ENCODE measurements at regions not wholly inside any gene's neighbourhood (a gene's known extent, or its start where the extent isn't known, plus 50 kb on each side); places are given as distances from the start of the nearest gene placed in this dataset.
"Not testable (repeated sequence)": the region's sequence is repeated elsewhere in the genome, so short reads cannot be mapped to it uniquely, and the experiment has no call there.

DNA sequence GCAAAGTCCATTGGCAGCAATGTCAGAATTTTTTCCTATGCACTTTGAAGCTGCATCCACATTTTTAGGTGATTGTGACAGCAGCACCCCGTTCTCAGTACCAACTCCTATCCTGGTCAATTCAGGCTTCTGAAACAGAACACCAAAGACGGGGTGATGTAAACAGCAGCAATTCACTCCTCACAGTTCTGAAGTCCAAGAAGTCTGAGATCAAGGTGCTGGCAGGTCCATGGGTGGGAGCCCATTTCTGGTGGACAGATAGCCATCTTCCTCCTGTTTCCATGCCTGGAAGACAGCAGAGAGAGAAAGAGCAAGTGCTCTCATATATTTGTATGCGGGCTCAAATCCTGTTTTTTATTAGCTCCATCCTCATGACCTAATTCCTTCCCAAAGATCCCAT is 471.2 kb downstream of the BRD1 start:
- no peak for DNase-seq

DNA sequence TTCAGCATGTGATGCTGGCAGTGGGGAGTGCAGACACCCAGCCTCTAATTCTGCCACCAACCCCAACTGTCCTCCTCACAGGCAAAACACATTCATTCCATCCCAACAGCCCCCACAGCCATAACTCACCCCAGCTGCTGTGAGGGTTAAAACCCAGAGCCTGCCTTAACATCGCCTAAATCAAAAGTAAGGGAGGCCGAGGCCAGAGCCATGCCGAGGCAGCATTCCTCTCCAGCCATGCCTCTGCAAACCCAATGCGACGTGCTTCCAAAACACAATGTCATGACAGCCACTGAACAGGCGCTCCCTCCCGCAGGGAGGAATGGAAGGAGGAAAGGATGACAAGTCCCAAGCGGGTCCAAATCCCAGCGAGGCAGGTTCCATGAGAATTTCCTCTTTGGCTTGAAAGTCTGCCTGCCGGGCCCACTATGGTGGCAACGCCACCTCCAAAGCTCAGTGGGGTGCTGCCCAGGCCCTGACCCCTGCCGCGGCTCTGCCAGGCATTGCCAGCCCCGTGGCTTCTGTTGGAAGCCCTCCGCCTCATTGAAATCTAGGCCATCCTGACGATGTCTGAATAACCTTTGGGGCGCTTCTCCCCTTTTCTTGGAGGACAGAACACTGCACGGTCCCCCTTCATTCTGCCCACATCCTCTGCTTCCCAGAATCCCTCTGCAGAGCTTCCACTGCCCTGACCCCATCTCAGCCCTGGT is 472.3 kb downstream of the BRD1 start:
- no peak for DNase-seq

DNA sequence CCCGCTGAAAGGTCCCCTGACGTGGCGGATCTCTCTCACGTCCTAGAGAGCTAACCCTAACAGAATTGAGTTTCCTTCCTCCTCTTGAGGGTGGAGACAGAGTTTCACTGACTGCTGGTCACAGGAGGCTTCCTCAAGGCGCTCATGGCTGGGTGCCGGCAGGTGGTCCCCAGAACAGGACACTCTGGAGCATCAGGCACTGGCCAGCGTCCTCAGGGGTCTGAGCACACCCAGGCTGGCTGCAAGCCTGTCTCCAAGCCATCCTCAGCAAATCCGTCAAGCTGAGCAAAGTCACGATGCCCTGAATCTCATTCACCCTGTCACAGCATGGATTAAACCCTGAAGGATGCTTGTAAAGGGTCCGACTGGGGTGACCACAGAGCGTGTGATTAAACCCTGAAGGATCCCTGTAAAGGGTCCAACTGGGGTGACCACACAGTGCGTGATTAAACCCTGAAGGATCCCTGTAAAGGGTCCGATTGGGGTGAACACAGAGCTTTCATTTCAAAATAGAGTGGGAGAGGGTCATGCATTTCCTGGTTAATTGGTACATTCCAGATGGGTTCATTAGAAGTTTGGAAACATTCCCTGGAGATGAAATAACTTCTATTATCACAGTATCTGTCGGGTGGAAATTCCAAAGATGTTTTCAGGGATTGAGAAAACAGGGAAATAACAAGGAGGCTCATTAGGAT is 473.0 kb downstream of the BRD1 start:
- DNase-seq = no peak

DNA sequence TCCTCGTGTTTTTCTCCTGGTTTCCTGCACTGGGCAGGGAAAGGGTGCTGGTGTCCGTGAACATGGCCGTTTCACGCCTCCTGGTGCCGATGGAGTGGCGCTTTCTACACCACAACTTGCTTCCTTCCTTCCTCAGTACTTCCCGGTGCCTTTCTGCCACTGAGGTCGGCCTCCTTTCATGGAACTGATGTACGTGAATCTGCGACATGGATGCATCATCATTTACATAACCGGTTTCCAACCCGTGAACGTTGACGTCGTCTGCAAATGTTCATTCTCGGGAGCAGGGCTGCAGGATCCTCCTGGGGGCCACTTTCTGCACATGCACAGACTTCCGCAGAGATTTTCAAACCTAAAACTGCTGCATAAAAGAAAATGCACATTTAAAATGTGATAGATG is 474.4 kb downstream of the BRD1 start:
- no peak for DNase-seq

DNA sequence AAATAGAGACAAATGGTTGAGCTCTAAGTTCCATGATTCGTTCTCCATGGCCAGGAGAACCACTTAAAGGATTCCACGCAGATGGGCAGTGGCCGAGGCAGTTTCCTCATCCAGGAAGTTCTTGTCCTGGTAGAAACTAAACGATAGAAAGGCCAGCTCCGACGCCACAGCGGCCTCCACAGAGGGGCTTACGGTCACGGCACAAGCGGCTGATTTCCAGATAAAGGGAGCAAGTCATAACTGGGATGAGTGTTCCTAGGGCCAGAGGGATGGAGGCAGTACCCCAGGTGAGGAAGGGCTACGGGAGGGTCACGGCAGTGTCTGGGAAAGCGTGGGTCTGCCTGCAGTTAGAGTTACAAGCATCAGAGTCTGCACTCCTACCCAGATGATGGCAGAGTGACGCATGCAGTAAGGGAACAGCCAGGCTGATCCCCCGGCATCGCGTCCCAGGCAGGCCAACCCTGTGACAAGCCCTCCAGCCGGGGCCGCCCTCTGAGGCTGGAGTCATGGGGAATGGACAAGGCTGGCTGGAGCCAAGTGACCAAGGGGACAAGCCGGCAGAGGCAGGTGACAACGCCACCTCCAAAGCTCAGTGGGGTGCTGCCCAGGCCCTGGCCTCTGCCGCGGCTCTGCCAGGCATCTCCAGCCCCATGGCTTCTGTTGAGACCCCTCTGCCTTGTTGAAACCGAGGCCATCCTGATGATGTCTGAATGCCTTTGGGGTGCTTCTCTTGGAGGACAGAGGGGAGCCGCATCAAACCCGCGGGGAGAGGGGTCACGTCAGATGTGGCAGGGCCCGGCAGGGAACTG is 475.1 kb downstream of the BRD1 start:
- no peak for DNase-seq

DNA sequence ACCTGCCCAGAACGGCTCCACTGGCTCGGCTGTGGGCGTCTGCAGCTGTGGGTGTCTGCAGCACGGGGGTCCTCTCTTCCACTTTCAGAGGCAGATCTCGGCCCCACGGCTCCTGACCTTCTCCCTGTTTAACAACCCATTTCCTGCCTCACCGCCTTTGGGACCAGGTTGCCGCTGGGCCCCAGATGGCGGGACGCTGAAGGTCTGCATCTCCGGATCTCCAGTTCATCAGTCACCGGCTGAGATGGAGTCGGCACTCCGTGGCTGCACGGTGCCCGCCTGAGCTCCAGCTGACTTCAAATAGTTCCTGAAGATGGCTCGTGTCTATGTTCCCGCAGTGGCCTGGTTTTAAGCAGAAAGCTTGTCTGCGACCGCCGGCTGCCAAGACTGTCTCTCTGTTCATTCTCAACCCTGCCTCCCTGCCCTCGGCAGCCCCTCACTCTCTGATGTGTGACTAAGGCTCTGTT is 475.9 kb downstream of the BRD1 start:
- no peak for DNase-seq

DNA sequence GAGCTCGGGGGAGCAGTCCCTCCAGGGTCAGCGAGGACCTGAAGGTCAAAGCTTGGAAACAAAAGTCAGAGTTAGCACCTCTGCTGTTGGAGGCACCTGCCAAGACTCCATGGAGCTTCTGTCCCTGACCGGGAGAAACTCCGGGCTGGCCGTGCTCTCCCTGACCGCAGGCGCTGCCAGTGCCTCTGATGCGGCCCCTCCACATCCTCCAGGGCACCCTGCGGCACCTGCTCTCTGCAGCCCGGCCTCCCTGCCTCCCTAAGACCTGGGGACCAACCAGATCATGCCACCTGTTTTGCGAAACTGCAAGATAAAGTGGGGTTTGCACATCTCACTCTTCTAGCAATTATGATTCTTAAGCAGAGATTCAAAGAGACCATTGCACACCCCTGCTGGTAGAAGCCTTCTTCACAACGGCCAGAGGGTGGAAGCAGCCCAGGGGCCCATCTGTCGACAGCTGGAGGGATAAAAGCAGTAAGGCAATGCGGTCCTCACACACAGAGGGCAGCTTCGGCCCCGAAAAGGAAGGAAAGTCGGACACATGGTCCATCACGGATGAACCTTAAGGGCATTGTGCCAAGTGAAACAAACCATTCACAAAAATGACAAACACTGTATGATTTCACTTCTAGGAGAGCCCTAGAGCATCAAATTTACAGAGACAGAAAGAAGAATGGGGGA is 477.1 kb downstream of the BRD1 start:
- no peak for DNase-seq

DNA sequence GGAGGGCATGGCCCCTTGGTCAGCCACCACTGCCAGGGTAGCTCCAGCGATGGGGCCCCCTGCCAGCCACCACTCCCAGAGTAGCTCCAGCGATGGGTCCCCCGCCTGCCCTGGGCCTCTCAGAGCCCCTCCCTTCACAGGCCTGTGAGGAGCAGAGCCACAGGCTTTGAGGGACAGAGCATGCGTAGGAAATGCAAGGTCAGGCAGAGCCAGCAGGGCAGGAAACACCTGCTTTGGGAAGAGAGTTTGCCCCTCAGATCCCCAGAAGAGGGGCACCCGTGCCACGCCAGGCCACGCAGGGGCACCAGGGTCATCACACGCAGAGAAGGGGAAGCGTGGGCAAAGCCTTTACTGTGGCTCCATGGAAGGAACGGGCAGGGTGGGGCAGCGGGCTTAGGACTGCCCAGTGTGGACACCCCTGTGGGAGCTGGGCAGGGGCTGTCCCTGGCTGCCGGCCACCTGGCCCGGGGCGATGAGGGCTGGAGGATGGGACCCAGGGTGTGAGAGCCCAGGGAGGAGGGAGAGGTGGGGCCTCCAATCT is 477.8 kb downstream of the BRD1 start:
- DNase-seq = no peak

DNA sequence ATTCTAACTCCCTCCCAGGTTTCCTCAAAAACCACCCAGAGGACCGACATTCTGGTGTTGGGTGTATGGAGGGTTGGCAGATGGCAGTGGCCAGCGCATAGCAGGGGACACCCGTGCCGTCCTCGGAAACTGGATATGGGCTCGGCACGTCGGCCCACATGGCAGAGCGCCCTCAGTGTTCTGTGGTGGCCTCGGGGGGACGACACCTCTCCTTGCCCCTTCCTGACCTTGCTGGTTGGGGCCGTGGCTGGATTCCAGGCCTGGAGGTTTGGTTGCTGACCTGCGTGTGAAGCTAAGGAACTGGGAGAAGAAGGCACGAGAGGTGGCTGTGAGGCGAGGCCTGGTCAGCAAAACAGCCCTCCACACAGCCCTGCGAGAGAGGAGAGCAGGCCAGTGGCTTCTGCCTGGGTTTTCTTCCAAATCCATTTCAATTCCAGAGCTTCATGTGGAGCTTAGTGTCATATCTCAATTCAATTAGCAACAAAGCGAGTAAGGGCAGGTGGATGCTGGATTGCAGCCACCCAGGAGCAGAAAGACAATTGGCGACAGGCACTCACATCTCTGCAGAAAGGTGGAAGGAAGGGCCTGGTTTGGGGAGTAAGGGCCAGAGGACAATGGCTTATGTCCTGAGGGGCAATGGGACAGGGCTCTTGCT is 478.4 kb downstream of the BRD1 start:
- DNase-seq = no peak

DNA sequence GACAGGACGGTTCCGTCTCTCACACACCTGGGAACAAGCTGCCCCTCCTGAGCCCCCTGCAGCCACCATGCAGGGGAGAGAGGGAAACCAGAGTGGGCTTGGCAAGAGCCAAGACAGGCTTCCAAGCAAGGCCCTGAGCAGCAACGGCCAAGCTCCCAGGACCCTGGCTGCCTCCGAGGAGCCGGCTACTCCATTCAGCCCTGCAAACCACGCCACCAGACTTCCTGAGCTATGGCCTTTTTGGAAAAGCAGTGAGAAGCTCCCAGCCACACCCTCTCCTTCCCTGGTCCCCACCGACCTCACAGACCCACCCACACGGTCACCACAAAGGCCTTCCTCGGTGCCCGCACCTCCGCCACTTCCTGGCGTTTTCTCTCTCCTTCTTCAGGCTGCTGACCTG is 479.0 kb downstream of the BRD1 start:
- DNase-seq = no peak

DNA sequence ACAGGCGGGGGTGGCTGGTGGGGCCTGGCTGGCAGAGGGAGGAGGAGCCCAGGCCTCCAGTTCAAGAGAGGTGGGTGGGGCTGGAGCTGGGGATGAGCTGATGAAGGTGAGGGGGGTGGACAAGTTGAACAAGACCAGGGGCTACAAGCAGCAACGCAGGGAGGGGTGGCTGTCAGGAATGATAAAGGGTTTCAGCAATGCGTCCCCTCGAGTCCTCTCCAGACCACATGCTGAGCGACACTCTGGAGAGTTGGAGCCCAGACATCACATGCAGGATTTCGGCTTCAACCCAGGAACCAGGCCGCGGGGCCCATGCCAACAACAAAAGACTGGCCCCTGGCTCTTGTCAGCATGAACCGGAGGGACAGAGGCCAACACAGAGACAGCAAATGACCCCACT is 480.3 kb downstream of the BRD1 start:
- no peak for DNase-seq

DNA sequence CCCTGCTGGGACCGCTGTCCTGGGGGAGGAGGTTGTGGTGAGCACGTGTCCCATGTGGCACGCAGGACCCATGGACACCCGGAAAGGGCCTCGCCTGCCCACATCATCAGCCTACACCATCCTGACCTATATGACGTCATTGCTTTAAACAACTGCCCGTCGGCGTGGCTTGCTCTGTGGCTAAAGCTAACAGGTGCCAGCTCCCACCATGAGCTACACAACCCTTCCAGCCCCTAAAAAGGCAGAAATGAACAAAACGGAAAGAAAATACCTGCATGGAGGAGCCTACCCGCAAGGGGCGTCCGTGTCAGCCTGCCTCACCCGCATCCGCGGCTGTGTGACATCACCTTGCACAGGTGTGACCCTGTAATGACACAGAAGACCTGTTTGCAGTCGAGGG is 481.8 kb downstream of the BRD1 start:
- DNase-seq = no peak

DNA sequence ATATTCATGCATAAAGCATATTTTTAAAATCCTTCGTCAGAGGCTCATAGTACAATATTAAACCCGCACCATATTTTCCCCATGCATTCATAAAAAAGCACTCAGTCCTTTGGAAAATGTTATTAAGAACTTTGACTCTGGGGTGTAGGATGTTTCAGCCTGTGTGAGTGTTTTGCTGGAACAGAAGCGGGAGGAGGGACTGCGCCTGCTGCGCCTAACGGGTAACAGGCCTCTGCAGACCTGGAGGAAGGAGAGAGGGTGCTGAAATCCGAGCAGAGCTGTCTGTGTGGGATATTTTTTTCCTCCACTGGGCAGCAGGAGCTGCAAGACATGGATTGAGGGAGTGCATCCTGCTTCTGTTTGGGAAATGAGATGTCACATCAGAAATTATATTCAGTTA is 483.0 kb downstream of the BRD1 start:
- DNase-seq = no peak

DNA sequence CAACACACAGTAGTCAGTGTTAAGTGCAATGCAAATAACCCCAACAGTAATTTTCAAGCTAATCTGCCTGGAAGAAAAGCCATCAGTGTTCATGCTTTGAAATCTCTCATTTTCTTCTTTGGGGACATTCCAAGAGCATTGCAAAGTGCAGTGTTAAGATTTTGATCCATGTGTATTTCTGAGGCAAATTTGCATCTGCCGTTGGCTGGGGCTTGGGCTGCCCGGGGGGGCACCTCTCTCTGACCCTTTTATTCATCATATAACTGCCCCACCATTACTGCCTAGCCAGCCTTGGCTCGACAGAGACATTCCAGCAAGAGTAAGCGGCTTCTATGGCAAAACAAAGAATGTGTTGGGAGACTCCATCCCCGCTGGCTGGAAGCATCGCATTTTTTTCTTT is 483.5 kb downstream of the BRD1 start:
- DNase-seq = no peak

DNA sequence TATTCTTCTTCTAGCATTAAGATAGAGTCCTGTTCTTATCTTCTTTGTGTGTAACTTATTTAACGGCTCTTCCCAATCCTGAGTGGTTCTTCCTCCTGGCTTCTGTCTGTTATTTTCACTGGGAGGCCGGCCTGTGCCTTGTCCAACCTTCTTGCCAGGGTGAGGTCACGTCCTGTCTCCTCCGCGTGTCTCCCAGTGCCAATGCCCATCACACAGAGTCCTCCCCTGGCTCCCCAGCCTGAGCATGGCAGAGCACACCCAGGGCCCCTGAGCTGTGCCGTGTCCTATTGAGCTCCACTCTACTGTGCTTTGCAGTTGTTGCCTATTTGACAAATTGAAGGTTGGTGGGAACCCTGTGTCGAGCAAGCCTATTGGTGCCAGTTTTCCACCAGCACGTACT is 487.3 kb downstream of the BRD1 start:
- DNase-seq = no peak

DNA sequence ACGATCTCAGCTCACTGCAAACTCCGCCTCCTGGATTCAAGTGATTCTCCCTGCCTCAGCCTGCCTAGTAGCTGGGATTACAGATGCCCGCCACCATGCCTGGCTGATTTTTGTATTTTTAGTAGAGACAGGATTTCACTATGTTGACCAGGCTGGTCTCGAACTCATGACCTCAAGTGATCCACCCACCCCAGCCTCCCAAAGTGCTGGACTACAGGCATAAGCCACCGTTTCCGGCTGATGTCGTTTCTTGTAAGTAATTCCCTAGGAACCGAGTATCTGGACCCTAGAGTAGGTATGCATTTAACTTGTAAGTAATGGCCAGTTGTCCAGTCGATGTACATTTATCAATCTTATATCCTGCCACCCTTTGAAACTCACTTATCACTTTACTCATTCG is 491.2 kb downstream of the BRD1 start:
- DNase-seq = not testable (repeated sequence)

DNA sequence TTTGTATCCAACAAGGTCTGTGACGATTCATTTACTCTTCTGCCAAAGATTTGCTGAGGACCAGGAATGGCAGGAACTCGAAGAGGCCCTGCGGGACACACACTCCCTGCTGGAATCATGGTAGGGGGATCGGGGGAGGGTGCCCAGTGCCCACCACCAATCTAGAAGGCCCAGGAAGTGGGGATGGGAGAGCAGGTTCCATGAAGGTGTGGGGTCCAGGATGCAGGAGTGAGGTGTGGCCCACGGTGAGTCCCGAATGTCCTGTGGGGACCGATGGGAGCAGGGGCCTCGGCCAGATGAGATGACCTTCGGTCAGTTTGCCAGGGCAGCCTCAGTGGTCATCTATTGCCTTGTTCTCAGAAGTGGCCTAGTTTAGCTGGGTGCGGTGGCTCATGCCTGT is 492.7 kb downstream of the BRD1 start:
- no peak for DNase-seq

DNA sequence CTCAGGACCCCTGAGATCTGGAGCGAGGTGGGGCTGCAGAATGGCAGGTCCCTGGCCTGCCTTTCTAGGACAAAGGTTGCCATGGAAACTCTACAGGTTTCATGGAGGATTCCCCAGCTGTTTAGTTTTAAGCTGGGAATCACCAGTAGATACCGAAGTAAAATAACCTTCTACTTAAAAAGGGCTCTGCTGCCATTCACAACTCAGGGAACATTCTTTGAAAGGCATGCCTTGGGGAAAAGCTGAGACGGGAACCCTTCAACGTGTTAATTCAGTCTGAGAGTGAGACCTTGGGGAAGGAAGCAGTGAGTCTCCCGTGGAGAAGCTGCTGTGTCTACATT is 493.3 kb downstream of the BRD1 start:
- DNase-seq = no peak

DNA sequence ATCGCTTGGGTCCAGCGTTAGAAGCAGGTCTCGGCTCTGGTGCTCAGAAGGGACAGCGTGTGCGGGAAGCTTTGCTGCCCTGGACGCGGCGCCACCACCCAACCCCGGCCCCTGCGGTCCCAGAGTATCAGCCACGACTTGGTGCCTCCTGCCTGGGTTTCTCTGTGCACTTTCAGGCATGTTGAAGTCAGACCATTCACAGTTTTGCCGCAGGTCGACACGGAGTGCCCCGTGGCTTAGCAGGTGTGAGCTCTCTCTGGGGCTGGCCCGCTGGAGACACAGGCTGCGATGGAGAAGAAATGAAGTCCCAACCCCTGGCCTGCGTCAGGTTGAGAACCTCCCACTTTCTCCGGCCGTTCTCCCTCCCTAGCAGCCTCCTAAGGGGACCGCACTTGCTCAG is 494.5 kb downstream of the BRD1 start:
- no peak for DNase-seq

DNA sequence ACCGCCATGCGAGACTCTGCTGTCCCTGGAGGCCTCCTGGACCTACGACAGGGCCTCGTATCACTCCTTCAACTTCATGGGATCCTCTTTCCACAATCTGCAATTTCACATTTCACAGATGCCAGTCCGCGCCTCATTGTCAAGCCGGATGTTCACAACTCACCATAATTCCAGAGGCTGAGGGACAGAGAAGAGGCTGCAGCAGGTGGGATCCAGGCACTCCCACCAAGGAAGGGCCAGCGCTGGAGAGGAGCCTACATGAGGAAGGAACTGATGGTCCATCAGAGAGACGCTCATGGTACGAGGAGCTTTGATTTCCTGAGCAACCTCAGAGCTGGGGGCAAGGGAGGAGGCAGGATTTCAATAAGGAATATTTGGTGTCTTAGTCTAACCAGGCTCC is 495.0 kb downstream of the BRD1 start:
- no peak for DNase-seq

DNA sequence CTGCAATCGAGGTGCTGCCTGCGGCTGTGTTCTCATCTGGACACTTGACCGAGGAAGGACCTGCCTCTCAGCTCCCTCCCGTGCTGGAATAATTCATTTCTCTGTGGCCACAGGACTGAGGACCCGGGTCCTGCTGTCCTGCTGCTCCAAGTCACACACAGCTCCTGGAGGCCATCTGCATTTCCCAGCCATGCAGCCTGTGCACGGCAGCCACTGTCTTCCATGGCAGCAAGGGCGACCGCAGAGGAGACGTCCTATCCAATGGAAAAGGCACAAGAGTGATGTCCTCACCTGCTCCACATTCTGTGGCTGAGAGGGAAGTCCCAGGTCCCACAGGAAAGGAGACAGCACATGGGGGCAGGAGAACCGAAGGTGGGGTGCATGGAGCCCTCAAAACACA is 495.8 kb downstream of the BRD1 start:
- no peak for DNase-seq

DNA sequence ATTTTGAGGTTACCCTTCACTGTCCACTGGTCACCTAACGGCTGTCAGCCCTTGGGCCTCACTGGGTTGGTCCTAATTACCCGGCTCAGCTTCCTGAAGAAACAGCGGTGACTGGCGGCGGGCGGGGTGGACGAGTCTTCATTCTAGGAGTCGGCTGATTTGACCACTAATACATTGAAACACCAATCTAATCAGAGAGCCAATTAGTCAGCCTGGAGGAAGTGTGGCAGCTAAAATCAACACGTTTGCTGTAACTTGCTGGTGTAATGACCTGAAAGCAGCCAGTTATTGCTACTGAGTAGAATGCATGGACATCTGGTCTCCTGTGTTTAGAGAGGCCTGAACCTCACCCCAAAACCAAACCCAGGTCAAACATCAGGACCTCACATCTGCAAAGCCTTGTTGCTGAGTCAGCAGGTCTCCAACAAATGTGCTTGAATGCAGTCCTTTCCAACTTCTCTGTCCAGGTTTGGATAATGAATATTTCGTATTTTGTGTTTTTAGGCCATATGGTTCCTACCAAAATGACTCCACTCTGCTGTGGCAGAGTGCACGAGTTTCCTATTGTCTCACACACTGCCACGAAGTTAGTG is 496.4 kb downstream of the BRD1 start:
- no peak for DNase-seq
